PC-9 (cell line): ENCODE measurements at regions not wholly inside any gene's neighbourhood (a gene's known extent, or its start where the extent isn't known, plus 50 kb on each side); places are given as distances from the start of the nearest gene placed in this dataset.

Experiments used
- BruUV-seq: library from RNA; stranded (reverse); fragments of 400-500 nt; replicated peaks from 2 replicates; lab custom pipeline; 2021; lab: Mats Ljungman, UMichigan
- CTCF ChIA-PET: fragments of 300-600 bp; sonication (Branson Sonifier 250); formaldehyde crosslinking; loops from one replicate; lab custom pipeline; 2022; ENCODE audit warnings: antibody characterized with exemption; lab: Charles Lee
- POLR2A ChIA-PET: fragments of 300-600 bp; sonication (Branson Sonifier 250); formaldehyde crosslinking; loops from one replicate; lab custom pipeline; 2022; ENCODE audit warnings: antibody characterized with exemption; ENCODE audit not compliant: unreplicated experiment; lab: Charles Lee
- DNase-seq, 2 experiments: peaks; one replicate each; pipeline versions ENCODE4 v3.0.0 to v3.0.0-alpha.2; 2015 to 2022; ENCODE audit warnings: mixed read lengths in 1 of 2
- H2AFZ ChIP-seq: fragments of 200-600 bp; sonication (generic); 2 replicates; pipeline ENCODE4 v1.8.1; 2017; ENCODE audit warnings: antibody characterized with exemption
- H3F3A ChIP-seq: fragments of 200-600 bp; sonication (generic); 2 replicates; pipeline ENCODE4 v1.8.1; 2017; ENCODE audit warnings: antibody characterized with exemption, mild to moderate bottlenecking, low read depth; ENCODE audit not compliant: insufficient read depth
- H3K27ac ChIP-seq: fragments of 200-600 bp; sonication (generic); 2 replicates; pipeline ENCODE4 v1.6.1; 2016; ENCODE audit warnings: mixed run types
- H3K27me3 ChIP-seq: fragments of 200-600 bp; sonication (generic); 2 replicates; pipeline ENCODE4 v1.6.1; 2016; ENCODE audit warnings: low read depth, mixed run types; ENCODE audit not compliant: insufficient read depth
- H3K36me3 ChIP-seq: fragments of 200-600 bp; sonication (generic); 2 replicates; pipeline ENCODE4 v1.6.1; 2016; ENCODE audit warnings: low read depth, mixed run types
- H3K4me1 ChIP-seq: fragments of 200-600 bp; sonication (generic); replicated peaks from 2 replicates; pipeline ENCODE4 v1.6.1; 2016; ENCODE audit warnings: mixed run types; ENCODE audit not compliant: insufficient read depth
- H3K4me2 ChIP-seq: fragments of 200-600 bp; sonication (generic); 2 replicates; pipeline ENCODE4 v1.6.1; 2017; ENCODE audit warnings: mixed run types
- H3K4me3 ChIP-seq: fragments of 200-600 bp; sonication (generic); 2 replicates; pipeline ENCODE4 v1.6.1; 2016; ENCODE audit warnings: mixed run types
- H3K79me2 ChIP-seq: fragments of 200-600 bp; sonication (generic); 2 replicates; pipeline ENCODE4 v1.6.1; 2017; ENCODE audit warnings: low read depth, mixed run types
- H3K9me2 ChIP-seq: fragments of 200-600 bp; sonication (generic); 2 replicates; pipeline ENCODE4 v1.8.1; 2017; ENCODE audit warnings: mild to moderate bottlenecking; ENCODE audit not compliant: insufficient read depth
- H3K9me3 ChIP-seq: fragments of 200-600 bp; sonication (generic); 2 replicates; pipeline ENCODE4 v1.8.1; 2016; ENCODE audit warnings: low read depth; ENCODE audit not compliant: insufficient read depth
- H4K20me1 ChIP-seq: fragments of 200-600 bp; sonication (generic); 2 replicates; pipeline ENCODE4 v1.8.1; 2017; ENCODE audit not compliant: insufficient read depth
- CTCF ChIP-seq: fragments of 200-600 bp; sonication (generic); conservative IDR thresholded peaks from 2 replicates; pipeline ENCODE4 v1.6.1; 2017; ENCODE audit warnings: mixed run types, antibody characterized with exemption, mild to moderate bottlenecking, moderate library complexity
- EZH2 ChIP-seq: fragments of 200-600 bp; sonication (generic); IDR thresholded peaks from 2 replicates; pipeline ENCODE4 v1.8.0; 2017; ENCODE audit warnings: antibody characterized with exemption, low read depth
- intact Hi-C: fragments of 100-400 bp; cut with micrococcal nuclease; formaldehyde crosslinking; loops from one replicate; pipeline ENCODE4 v1.10.0; 2022; ENCODE audit not compliant: unreplicated experiment

- Histone ChIP-seq H3K9me2 (no peaks in the 10 kb centered on the region), H4K20me1 (no peaks in the 10 kb centered on the region), H3K9me3 (no peaks in the 10 kb centered on the region), H2AFZ (no peak overlapping the region), H3K27ac (no peak overlapping the region), H3F3A (no peaks in the 10 kb centered on the region), H3K4me2 (no peak overlapping the region), H3K79me2 (no peaks in the 10 kb centered on the region), H3K27me3 (no peaks in the 10 kb centered on the region), H3K4me1 (no peaks in the 10 kb centered on the region), H3K4me3 (no peak overlapping the region), H3K36me3 (no peaks in the 10 kb centered on the region)
- CTCF ChIA-PET: no interaction called here
- POLR2A ChIA-PET: no interaction called here
- intact Hi-C loops: no loop called here
- peak; percentile 3 to 36 for DNase-seq
- no peak for TF ChIP-seq EZH2
- TF ChIP-seq CTCF: no peak
- no TSS peak for BruUV-seq
These were observed 104.4 kb upstream of the RAB40AL start for GRCh38 chrX:102832661-102833060.

DNA sequence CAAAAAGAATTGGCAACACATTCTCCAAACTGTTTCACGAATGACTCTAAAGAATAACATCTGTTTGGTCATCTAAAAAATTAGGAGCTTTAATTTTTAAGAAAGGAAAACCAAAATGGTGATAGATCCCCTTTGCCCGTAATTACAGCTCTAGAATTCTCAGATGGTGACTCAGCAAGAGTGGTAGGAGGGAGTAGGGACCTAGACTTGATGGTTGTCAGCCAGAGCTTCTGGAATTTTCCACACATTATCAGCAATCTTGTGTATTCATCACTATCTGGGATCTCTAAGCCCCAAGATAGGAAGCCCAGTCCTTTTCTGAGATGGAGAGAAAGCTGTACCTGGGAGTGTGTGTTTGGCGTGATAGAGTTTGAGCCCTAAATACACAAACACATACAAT lies 103.9 kb upstream of the RAB40AL start:
- no peaks in the 10 kb centered on the region for H3K9me2 ChIP-seq
- DNase-seq: no peak
- no peaks in the 10 kb centered on the region for H3K79me2 ChIP-seq
- H4K20me1 ChIP-seq: no peaks in the 10 kb centered on the region
- H3K9me3 ChIP-seq: no peaks in the 10 kb centered on the region
- no peak overlapping the region for H3K4me3 ChIP-seq
- CTCF ChIA-PET: no interaction called here
- POLR2A ChIA-PET: no interaction called here
- no peaks in the 10 kb centered on the region for H3F3A ChIP-seq
- no peaks in the 10 kb centered on the region for H3K36me3 ChIP-seq
- no peaks in the 10 kb centered on the region for H3K27me3 ChIP-seq
- H3K4me1 ChIP-seq: no peaks in the 10 kb centered on the region
- no TSS peak for BruUV-seq
- intact Hi-C loops: no loop called here
- no peak overlapping the region for H3K4me2 ChIP-seq
- TF ChIP-seq CTCF: no peak
- H2AFZ ChIP-seq: no peak overlapping the region
- H3K27ac ChIP-seq: no peak overlapping the region

DNA sequence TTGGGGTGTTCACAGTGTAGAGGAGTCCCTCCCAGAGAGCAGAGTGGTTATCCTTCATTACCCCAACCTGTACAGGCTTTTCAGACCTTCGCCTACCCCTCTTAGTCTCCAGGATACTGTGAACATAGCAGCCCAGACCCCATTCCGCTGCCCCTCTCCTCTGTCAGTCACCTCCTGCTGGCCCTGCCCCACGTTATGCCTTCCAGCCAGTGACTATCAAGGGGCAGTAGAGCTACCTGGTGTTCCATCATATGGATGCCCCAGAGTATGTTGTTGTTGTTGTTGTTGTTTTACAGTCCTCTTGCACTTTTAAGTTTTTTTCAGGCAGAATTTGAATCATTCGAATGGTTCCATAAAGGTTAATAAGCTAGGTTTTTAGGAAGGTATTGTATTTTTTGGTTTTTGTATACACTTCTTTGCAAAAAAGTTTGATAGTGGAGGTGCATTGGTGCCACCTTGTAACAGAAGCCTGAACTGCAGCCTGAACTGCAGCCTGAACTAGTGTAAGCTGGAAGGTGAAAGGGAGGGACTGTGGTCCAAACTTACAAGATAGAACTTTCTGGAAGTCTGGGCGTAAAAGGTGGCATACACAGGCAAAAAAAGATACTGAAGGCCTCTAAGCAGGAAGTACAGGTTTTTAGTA lies 101.4 kb upstream of the RAB40AL start:
- peak in 1 of 2 experiments; percentile 4 for DNase-seq
- Histone ChIP-seq H3K36me3 (no peaks in the 10 kb centered on the region), H3K9me2 (no peaks in the 10 kb centered on the region), H3K4me2 (no peak overlapping the region), H4K20me1 (no peaks in the 10 kb centered on the region), H3K4me3 (no peak overlapping the region), H2AFZ (no peak overlapping the region), H3F3A (no peaks in the 10 kb centered on the region), H3K9me3 (no peaks in the 10 kb centered on the region), H3K79me2 (no peaks in the 10 kb centered on the region), H3K4me1 (no peaks in the 10 kb centered on the region), H3K27me3 (no peaks in the 10 kb centered on the region), H3K27ac (no peak overlapping the region)
- ChIA-PET CTCF (interaction anchor here (0.6 kb wide), 1 partner anchor 1488 kb away, joined by 3 read pairs; no protein-coding TSS in a partner anchor), POLR2A (no interaction called here)
- BruUV-seq: no TSS peak
- TF ChIP-seq EZH2: no peak
- TF ChIP-seq CTCF: peak; percentile 67
- intact Hi-C loops: no loop called here
